Activated CD4-positive, alpha-beta T cell treated with anti-CD3 and anti-CD28 coated beads, Interleukin-2, amount 50 U/mL, for 24 hours (primary cell): ENCODE measurements at regions not wholly inside any gene's neighbourhood (a gene's known extent, or its start where the extent isn't known, plus 50 kb on each side); places are given as distances from the start of the nearest gene placed in this dataset.

Experiments
- DNase-seq, 2 donors: peaks; one replicate each; pipeline ENCODE4 v3.0.0-alpha.2; 2020; ENCODE audit warnings: low read depth in 1 of 2, low spot score in 1 of 2

DNA sequence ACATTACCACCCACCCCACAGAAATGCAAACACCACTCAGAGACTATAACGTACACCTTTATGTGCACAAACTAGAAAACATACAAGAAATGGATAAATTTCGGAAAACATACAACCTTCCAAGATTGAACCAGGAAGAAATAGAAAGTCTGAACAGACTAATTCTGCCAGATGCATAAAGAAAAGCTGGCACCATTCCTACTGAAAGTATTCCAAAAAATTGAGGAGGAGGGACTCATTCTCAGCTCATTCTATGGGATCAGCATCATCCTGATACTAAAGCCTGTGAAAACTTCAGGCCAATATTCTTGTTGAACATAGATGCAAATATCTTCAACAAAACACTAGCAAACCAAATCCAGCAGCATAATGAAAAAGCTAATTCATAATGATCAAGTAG lies 115.1 kb upstream of the CD180 start:
- no peak for DNase-seq

DNA sequence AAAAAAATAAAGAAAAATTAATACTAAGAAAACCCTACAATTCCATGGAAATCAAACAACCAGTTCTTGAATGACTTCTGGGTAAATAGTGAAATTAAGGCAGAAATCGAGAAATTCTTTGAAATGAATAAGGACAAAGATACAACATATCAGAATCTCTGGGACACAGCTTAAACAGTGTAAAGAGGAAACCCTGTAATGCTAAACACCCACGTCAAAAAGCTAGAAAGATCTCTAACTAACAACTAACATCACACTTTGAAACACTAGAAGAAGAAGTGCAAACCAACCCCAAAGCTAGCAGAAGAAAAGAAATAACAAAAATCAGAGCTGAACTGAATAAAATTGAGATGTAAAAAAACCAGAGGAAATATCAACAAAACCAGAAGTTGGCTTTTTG lies 114.6 kb upstream of the CD180 start:
- no peak for DNase-seq

DNA sequence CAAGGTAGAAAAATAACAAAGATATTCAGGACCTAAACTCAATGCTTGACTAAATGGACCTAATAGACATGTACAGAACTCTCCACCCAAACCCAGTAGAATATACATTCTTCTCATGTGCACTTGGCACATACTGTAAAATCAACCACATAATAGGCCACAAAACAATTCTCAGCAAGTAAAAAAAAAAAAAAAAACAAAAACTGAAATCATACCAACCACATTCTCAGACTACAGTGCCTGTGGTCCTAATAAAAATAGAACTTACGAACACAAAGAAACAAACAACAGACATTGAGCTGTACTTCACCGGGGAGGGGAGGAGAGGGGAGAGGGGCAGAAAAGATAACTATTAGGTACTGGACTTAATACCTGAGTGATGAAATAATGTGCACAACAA lies 114.1 kb upstream of the CD180 start:
- DNase-seq, result no peak

DNA sequence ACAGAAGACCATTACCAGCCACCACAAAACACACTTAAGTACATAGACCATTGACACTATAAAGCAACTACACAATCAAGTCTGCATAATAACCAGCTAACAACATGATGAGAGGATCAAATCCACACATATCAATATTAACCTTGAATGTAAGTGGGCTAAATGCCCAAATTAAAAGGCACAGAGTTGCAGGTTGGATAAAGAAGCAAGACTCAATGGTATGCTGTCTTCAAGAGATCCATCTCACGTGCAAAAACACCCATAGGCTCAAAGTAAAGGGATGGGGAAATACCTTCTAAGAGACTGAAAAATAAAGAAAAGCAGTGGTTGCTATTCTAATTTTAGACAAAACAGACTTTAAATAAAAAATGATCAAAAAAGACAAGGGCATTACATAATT lies 113.6 kb upstream of the CD180 start:
- no peak for DNase-seq

DNA sequence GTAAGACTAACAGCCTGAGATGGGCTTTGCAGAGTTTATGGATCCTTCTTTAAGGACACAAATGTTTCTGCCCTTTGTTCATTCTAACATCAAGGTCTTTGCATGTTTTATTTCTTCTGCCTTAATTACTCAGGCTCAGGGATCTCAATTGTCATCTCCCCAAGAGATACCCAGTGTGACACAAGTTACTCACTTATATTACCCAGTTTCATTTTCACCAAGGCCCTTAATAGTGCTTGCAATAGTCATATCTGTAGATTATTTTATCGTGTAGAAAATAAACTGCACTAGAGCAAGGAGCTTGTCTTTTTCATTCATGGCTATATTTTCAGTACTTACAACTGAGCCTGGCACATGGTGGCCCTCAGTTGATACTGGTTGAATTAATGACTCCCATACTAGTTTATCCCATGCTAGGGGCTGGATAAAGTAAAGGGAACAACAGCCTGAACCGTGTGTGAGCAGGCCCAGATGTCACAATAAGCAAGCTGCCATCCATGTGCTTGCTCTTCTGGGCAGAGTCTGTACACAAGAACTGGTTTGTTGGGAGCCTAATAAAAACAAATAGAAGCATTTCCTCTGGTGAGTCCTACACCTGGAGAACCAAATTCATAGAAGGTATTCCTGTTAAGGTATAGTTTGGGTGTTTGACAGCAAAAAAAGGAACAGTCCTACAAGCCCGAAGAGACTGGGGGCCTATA lies 112.5 kb upstream of the CD180 start:
- DNase-seq, result no peak

DNA sequence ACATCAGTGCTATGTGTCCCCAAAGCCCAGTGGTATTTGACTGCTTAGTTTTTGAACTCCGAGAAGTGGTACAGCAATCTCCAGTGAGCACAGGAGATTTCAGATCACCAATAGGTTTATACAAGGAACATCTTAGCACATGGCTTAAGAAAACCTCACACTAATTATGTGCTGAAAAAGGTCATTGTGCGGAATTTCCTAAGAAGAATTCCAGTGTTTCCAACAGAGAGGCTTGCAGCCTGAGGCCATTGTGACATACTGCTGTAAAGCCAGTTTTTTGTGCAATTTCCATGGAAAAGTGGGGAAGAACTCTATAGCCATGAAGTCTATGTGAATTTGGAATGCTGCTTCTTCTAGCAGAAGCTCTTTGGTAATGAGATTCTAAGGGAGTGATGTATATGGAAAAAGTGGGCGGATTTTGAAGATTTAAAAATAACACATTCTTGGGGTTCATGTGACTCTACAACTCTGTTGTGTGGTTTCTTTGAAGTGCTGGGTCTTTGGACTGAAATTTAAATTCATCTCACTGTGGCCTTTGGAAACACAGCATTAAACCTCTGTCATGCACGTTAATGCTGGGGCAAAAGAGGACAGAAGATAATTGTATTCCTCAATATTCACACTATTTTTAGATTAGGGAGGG lies 110.5 kb upstream of the CD180 start:
- no peak for DNase-seq

DNA sequence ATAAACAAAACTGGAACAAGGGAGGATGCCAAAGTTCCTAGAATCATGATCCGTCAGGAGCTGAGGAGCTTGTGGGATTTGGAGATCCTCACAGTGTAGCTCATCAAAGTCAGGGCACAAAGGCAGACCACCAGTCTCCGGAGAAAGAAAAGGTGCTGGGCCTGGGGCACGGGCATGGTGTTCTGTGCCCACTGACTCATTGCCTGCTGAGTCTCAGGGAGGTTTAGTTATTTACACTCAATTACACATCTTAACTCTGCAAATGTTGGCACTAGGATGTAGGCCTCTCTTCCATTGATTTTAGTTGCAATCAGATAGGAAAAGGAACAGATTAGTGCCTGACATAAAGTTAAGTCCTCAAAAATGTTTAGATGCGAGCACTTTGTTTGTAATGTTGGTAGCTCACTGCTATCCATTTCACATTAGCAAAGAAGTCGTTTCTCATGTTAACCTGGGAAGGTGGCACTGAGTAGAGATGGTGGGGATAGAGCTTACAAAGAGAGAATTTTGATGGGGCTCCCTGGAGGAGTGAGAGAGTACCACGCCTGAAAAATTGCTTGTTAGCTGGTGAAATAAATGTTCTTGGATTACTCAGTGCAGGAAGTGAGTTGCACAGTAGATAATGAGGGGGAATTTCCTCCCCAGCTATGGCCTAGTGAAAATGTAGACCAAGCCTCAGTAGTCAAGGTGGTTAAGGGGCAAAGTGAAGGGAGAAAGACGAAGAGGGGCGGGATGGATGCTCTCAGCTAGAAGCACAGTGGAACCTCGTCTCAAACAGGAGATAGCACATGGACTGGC lies 109.5 kb upstream of the CD180 start:
- DNase-seq, result no peak

DNA sequence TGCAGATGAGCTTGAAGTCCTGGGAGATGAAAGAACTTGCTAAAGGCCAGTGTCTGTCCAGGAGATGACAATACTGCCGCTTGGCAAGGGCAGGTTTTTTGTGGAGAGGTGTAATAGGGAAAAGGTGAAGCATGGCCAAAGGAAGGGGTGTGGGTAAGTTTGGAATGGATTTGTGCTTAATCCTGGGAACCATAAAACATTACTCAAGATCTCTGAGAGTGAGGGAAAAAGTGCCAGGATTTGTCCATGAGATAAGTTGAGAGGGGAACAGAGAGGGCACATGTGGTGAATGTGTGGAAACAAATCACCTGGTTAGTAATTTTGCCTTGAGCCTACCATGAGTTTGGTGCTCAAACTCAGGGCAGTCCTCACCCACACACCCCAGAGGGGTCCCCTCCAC lies 108.8 kb upstream of the CD180 start:
- no peak for DNase-seq

DNA sequence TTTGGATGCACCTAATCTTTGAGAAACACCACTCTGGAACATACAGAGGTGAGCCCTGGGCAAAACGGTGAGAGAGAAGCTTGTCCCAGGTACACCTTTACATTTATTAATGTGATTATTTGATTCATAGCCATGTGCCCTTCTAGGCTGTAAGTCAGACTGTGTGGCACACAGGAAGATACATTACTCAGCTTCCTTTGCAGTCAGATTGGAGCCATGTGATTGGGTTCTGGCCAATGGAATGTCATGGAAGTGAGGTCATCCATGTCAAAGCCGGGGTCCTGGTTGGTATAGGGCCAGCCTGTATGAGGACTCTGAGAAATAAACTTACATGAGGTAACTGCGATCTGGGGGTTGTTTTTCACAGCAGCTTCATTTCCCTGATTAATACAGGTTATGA lies 106.8 kb upstream of the CD180 start:
- no peak for DNase-seq

DNA sequence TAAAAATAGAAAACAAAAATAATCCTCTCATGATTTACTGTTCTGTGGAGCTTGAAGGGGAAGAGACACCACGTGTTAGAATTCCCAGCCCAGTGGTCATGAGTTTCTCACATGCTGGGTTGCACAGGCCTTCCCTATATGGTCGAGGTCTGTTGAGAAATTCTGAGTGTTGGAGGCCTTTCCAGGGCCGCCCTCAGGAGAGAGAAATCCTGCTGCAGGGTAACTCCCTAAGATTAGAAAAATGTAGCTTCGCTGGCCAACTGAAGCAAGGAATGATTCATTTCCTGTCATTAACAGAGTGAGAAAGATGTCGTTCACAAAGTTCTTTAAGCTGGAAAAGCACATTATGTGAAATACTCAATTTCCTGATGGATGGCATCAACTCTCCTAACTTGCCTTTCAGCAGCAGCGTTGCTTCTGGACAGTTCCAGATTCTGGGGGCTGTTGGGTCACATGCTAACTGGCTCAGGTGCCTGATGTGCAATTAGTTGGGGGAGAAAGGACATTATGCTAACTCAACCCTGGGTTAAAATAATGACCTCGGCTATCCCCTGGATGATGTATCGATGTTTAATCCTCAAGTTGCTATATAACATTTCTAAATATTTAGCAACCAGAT lies 104.8 kb upstream of the CD180 start:
- DNase-seq, result no peak

DNA sequence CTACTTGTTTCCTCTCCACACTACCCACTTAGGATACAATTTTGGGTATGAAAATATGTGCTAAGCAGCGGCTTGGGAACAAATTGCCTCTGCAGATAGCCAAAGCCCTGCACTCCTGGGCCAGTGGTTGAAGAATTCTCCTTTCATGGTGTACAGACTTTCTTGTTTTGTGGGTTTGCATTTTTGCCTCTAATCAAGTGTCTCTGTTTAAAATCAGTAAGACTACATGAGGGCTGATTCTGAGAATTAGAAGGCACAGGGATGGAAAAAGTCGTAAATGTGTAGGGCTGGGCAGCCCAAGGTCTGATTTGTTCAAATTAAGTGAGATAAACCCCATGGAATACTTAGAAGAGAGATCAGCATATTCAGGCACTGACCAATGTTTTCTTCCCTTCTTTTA lies 103.7 kb upstream of the CD180 start:
- DNase-seq, result no peak

DNA sequence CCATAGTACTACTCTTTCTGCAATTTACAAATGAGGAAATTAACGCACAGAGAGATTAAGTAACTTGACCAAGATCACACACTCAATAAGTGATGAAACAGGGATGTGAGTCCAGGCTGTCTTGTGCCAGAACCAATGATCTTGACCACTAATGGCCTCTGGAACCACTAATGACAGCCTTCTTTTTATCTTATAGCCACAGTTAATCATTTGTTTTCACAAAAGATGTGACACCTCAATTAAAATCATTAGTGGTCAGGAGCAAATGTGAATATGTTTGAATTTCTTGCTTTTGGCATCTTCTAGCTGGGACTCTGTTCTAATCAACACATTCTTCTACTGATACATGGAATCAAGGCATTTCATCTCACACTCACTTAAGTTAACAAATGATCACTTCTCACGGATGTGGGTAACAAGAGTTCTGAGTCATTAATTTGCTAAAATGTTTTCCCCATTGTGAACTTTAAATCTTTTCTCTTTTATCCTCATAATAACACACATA lies 102.7 kb upstream of the CD180 start:
- DNase-seq, result no peak

DNA sequence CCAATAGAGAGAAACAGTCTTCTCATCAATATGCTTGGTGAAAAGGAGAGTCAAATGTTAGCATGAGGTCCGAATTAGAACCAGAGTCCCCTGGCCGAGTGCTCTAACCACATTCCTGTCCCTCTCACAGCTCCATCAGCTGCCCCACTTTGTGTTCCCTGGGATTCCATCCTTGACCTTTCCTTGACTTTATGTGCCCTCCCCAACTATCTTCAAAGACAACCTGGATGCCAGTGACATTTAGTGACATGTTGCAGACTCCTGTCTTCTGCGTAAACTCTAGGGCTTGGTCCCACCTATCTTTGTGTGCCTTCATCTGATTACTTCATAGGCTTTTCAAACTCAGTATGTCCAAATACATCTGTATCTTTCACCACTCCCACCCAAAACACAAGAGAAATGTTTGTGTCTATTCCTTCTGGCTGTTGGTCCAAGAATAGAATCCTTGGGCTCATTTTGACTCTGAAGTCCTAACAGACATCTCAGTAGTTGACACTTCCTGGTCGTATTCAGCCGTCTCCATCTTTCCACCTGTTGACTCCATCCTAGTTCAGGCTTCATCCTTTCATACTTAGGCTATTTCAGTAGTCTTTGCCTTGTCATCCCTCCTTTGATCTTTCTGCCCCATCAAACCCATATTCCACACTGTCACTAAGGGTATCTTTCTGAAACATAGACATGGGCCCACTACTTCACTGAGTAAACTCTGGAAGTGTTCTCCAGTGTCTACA lies 101.4 kb upstream of the CD180 start:
- no peak for DNase-seq

DNA sequence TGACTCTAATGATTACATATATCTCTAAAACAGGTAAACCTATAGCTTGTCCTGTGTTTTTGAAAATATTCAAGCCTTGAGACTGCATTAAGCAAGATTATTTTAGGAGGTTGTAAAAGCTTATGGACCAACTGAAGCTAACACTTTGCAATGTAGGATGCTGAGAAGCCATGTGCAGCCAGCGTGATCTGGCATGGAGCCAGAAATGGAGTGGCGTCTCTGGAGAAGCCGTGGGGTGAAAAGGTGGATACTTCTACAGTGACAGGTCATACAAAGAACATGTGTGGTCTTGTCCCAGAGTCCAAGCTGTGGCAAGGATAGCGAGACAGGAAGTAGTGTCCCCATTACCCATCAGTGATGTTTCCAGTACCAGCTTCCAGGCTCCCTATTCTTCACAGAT lies 100.8 kb upstream of the CD180 start:
- DNase-seq, result no peak

DNA sequence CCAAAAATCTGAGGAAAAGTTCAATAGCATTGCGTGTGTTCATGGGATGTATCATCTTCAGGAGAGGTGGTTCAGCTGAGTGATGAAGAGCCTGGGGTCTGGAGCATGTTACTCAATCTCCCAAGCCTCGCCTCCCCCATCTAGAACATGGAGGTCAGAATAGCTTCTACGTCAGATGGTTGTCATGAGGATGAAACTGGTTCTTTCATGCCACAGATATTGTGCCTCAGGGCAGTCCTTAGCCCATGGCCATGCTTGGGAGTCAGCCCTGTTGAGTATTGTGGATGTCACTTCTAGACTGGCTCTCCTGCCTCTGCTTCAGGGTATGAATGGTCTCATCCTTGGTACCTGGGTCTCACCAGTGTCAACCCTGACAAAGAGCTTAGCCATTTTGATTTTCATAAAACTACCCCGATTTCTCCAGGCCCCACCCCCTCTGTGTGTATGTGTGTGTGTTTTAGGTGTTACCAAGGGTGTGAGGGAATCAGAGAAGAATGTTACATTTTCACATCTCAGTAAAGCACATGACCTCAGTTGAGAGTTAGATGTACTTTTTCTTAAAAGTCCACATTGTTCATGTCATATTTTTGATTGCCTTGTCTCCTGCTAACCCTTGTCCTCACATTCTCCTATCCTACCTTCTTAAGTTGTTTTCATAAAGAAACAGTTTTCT lies 97.8 kb upstream of the CD180 start:
- DNase-seq, result no peak

DNA sequence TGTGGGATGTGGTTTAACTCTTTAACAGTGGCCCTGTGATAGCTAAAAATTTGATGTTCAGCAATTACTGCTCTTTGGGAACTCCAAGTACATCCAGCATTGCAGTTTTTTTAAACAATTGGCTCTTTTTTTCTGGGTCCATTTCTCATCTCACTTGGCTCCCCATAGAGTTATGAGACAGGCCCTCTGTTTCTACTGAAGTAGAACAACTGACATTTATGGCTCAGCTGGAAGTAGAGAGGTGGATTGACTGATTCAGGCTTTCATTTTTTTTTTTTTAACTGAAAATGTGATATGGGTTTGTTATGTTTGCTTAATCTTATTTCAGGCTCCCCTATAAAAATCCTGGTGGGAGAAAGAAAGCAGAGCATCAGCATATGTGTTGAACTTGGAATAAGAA lies 96.6 kb upstream of the CD180 start:
- no peak for DNase-seq

DNA sequence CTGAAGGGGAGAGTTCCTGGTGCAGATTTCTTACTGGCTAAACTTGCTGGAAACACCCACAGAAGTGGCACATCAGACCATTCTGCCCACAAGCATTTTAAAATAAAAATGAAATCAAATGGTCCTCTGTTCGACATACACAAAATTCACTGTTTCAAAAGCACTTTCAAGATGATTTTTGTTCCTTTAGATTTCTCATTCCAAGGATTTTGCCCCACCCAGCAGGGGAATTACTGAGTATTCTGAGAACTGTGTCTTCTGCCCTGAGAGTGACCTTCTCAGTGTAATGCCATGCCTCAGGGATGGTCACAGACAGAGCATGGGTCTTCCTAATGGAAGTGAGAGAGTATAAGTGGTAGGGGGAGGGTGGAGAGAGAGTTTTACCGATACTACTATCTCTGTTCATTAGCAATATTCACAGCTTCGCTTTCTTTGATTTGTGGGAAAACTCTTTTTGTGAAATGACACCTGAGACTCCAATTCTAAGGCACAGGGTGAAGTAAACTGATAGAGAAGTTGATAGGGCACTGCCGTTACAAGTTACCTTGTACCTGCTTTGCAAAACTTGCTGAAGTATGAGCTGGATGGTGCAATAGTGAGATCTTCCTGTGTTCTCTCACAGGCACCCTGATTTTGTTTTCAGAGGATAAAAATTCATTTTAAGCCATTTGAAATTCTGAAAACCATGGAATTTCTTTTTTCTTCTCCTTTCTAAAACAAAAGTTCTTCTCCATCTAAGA lies 95.8 kb upstream of the CD180 start:
- DNase-seq, result no peak

DNA sequence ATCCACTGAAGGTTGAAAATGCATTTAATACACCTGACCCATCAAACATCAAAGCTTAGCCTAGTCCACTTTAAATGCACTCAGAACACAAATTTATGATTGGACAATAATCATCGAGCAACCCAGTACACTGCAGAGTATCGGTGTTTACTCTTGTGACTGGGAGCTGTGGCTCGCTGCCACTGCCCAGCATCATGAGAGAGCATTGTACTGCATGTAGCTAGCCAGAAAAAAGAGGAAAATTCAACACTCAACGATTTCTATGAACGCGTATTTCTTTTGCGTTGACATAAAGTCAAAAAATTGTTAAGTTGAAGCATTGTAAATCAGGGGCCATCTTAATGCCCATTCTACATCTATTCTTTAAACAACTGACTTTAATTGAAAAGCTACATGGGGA lies 95.1 kb upstream of the CD180 start:
- DNase-seq, result no peak

DNA sequence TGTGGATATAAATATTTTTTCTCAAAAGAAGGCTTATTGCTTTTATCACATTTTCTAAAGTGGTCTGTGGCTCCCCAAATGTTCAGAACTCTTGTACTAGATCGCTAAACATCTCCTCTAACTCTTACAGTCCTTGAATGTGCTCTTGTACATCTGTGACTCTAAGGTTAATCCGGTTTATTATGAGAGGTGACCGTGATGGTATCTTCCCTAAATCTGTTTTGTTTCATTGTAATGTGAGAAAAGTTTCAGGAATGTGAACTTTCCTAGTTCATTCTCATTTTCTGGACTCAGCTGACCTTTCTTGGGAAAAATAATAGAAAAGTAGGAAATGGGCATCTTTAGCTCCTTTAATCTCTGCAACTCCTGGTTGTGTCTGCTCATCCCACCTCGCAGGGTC lies 94.5 kb upstream of the CD180 start:
- DNase-seq, result no peak

DNA sequence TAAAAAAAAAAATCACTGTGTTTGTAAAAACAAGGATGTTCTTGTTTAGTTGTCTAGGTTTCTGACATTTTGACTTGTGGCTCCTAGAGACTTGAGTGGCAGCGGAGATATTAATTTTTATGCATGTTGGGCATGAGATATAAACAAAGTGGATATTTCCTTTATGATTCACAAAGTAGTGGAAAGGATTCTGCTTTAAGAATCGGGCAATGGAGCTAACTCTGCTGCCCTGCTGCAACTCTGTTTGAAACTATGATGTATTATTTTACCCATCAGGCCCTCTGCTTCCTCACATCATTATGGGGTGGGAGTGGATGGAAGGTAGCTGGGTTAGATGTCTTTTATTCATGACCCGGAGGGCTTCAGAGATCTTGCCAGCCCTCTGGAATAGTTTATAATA lies 94.1 kb upstream of the CD180 start:
- DNase-seq, result no peak
